Activated CD8-positive, alpha-beta T cell treated with anti-CD3 and anti-CD28 coated beads for 36 hours (primary cell): ENCODE measurements at regions not wholly inside any gene's neighbourhood (a gene's known extent, or its start where the extent isn't known, plus 50 kb on each side); places are given as distances from the start of the nearest gene placed in this dataset.

Experiments
- ATAC-seq: fragments of 200-7000 bp; cut with Tn5 transposase; one replicate; pipeline ENCODE4 v1.10.0; 2021; ENCODE audit warnings: mild to moderate bottlenecking, moderate library complexity
- CTCF ChIA-PET: fragments of 350-600 bp; sonication (Branson Sonifier 250); formaldehyde crosslinking; loops from one replicate; lab custom pipeline; 2021; ENCODE audit warnings: antibody characterized with exemption; lab: Charles Lee
- POLR2A ChIA-PET: fragments of 350-600 bp; sonication (Branson Sonifier 250); formaldehyde crosslinking; loops from one replicate; lab custom pipeline; 2021; ENCODE audit warnings: antibody characterized with exemption; lab: Charles Lee
- DNase-seq: peaks from one replicate; pipeline ENCODE4 v3.0.0-alpha.2; 2020
- H3K27ac Mint-ChIP-seq: one replicate; pipeline ENCODE4 v1.8.0; 2021; ENCODE audit warnings: mild to moderate bottlenecking, mixed read lengths
- H3K27me3 Mint-ChIP-seq: one replicate; pipeline ENCODE4 v1.8.0; 2021; ENCODE audit warnings: mixed read lengths
- H3K36me3 Mint-ChIP-seq: one replicate; pipeline ENCODE4 v1.8.0; 2021; ENCODE audit warnings: low read depth, mixed read lengths
- H3K4me1 Mint-ChIP-seq: one replicate; pipeline ENCODE4 v1.8.0; 2021; ENCODE audit warnings: low read depth, mixed read lengths
- H3K4me3 Mint-ChIP-seq: one replicate; pipeline ENCODE4 v1.8.0; 2021; ENCODE audit warnings: mild to moderate bottlenecking, moderate library complexity, mixed read lengths
- H3K9me3 Mint-ChIP-seq: one replicate; pipeline ENCODE4 v1.8.0; 2021; ENCODE audit warnings: mixed read lengths
- intact Hi-C: fragments of 100-400 bp; cut with micrococcal nuclease; formaldehyde crosslinking; loops from one replicate; pipeline ENCODE4 v1.10.0; 2022
- TF ChIP-seq, protein P1 (sequence below): fragments of 200-600 bp; IDR thresholded peaks from one replicate; pipeline ENCODE4 v1.8.0; 2022; ENCODE audit warnings: antibody characterized with exemption, mild to moderate bottlenecking

GRCh38 chr14:56733396-56733795 lies 76.9 kb downstream of the OTX2 start:
- H3K4me3 Mint-ChIP-seq = no peak overlapping the region
- ATAC-seq (no peak), DNase-seq (no peak)
- H3K36me3 Mint-ChIP-seq = no peaks in the 10 kb centered on the region
- peaks cover 30% of the 10 kb centered on the region for H3K27me3 Mint-ChIP-seq
- intact Hi-C loops = no loop called here
- H3K4me1 Mint-ChIP-seq = no peaks in the 10 kb centered on the region
- ChIA-PET CTCF (interaction anchor here (1.3 kb wide), 1 partner anchor 10 kb away, joined by 3 read pairs; no protein-coding TSS in a partner anchor), POLR2A (no interaction called here)
- TF ChIP-seq, protein P1, sequence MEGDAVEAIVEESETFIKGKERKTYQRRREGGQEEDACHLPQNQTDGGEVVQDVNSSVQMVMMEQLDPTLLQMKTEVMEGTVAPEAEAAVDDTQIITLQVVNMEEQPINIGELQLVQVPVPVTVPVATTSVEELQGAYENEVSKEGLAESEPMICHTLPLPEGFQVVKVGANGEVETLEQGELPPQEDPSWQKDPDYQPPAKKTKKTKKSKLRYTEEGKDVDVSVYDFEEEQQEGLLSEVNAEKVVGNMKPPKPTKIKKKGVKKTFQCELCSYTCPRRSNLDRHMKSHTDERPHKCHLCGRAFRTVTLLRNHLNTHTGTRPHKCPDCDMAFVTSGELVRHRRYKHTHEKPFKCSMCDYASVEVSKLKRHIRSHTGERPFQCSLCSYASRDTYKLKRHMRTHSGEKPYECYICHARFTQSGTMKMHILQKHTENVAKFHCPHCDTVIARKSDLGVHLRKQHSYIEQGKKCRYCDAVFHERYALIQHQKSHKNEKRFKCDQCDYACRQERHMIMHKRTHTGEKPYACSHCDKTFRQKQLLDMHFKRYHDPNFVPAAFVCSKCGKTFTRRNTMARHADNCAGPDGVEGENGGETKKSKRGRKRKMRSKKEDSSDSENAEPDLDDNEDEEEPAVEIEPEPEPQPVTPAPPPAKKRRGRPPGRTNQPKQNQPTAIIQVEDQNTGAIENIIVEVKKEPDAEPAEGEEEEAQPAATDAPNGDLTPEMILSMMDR = no peak
- no peaks in the 10 kb centered on the region for H3K9me3 Mint-ChIP-seq
- no peak overlapping the region for H3K27ac Mint-ChIP-seq

DNA sequence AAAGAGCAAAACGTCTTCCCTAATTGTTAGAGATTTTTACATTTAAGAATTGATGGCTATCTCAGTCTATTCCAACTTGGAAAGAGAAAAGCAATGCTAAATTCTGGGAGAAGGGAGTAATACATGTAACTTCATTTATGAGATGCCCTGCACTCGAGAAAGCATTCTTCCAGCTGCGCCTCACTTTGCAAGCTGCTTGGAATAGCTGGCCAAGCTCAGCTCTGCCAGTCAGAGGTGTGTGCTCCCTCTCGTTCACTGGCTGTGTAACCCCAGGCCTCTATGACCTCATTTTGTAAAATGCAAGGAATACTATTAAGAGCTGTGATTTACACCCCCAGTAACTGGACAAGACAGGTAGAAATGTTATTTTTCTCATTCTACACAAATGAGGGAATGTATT lies 79.1 kb downstream of the OTX2 start:
- Mint-ChIP-seq H3K27ac (no peak overlapping the region), H3K9me3 (no peaks in the 10 kb centered on the region), H3K27me3 (peaks cover 30% of the 10 kb centered on the region), H3K4me3 (no peak overlapping the region), H3K4me1 (no peaks in the 10 kb centered on the region), H3K36me3 (no peaks in the 10 kb centered on the region)
- TF ChIP-seq, protein P1 = no peak
- ATAC-seq (no peak), DNase-seq (no peak)
- intact Hi-C loops = no loop called here
- POLR2A ChIA-PET = interaction anchor here (1.0 kb wide), 1 partner anchor 11 kb away, joined by 3 read pairs; no protein-coding TSS in a partner anchor
- CTCF ChIA-PET = no interaction called here

DNA sequence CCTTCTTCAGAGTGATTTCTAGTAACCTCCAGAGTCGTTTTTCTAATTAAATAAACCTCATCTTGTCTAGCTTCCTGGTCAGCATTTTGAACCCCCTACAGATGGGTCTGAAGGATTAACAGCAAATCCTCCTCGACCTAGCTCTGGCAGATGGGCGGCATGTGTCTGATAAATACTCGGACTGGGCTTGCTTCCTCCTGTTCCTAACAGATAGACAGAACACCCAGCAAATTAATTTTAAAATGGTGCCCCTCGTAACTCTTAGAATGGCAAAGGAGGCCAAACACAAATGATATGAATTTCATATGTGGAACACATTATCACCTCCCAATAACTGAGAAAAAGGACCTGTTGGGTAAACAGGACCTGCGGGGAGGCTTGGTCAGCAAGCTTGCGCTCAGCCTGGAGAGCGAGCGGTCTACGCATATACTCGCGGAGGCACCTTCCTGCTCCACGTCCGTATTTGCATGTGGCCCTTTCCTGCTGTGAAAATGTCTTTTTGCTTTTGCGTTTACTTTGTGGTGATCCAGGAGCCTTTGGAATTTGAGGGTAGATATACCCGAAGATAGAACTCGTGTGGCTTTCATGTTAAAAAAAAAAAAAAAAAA lies 79.6 kb downstream of the OTX2 start:
- Mint-ChIP-seq H3K27me3 (peaks cover 32% of the 10 kb centered on the region), H3K4me3 (no peak overlapping the region), H3K36me3 (no peaks in the 10 kb centered on the region), H3K4me1 (no peaks in the 10 kb centered on the region), H3K27ac (no peak overlapping the region), H3K9me3 (no peaks in the 10 kb centered on the region)
- CTCF ChIA-PET = interaction anchor here (1.7 kb wide), 1 partner anchor 18 kb away, joined by 3 read pairs; no protein-coding TSS in a partner anchor
- TF ChIP-seq, protein P1 = no peak
- POLR2A ChIA-PET = interaction anchor here (1.0 kb wide), 1 partner anchor 12 kb away, joined by 3 read pairs; no protein-coding TSS in a partner anchor
- intact Hi-C loops = no loop called here
- DNase-seq = no peak
- ATAC-seq = no peak

GRCh38 chr14:56724013-56724412 lies 86.3 kb downstream of the OTX2 start:
- Mint-ChIP-seq H3K4me1 (no peaks in the 10 kb centered on the region), H3K9me3 (no peaks in the 10 kb centered on the region), H3K36me3 (no peaks in the 10 kb centered on the region), H3K27ac (no peak overlapping the region), H3K4me3 (no peak overlapping the region), H3K27me3 (peaks cover 19% of the 10 kb centered on the region)
- ChIA-PET CTCF (interaction anchor here (1.2 kb wide), 1 partner anchor 9 kb away, joined by 3 read pairs; no protein-coding TSS in a partner anchor), POLR2A (no interaction called here)
- intact Hi-C loops = no loop called here
- TF ChIP-seq, protein P1 = no peak
- DNase-seq (no peak), ATAC-seq (no peak)

GRCh38 chr14:56723418-56723817 lies 86.9 kb downstream of the OTX2 start:
- Mint-ChIP-seq H3K9me3 (no peaks in the 10 kb centered on the region), H3K36me3 (no peaks in the 10 kb centered on the region), H3K27me3 (peaks cover 19% of the 10 kb centered on the region), H3K4me3 (no peak overlapping the region), H3K4me1 (no peaks in the 10 kb centered on the region), H3K27ac (no peak overlapping the region)
- POLR2A ChIA-PET = no interaction called here
- CTCF ChIA-PET = interaction anchor here (1.2 kb wide), 1 partner anchor 9 kb away, joined by 3 read pairs; no protein-coding TSS in a partner anchor
- ATAC-seq (no peak), DNase-seq (no peak)
- TF ChIP-seq, protein P1 = no peak
- intact Hi-C loops = no loop called here
